ENCODE measurements at regions not wholly inside any gene's neighbourhood (a gene's known extent, or its start where the extent isn't known, plus 50 kb on each side); places are given as distances from the start of the nearest gene placed in this dataset.

GRCh38 chr16:80309178-80309577 lies 231.6 kb upstream of the DYNLRB2 start:
- TF ChIP-seq EZH2 (IDR thresholded peaks at IDR 0.05; ENCODE audit: borderline replicate concordance, low read depth, low read length, severe bottlenecking) (no peak), JUN (IDR thresholded peaks at IDR 0.05; ENCODE audit: borderline replicate concordance, insufficient read depth, insufficient read length, low read depth) (no peak), POLR2A (IDR thresholded peaks at IDR 0.05; ENCODE audit: low read depth, low read length) (no peak), GATA2 (IDR thresholded peaks at IDR 0.05; ENCODE audit: insufficient read depth, insufficient read length, low read depth, low read length) (no peak), POLR2AphosphoS5 (IDR thresholded peaks at IDR 0.05; ENCODE audit: insufficient read depth, low read depth, low read length) (no peak), MAX (IDR thresholded peaks at IDR 0.05; ENCODE audit: insufficient read depth, insufficient read length) (no peak)
- FAIRE-seq, result no peak
- H3K27me3 ChIP-seq (ENCODE audit: control insufficient read depth in 2 of 2, insufficient read depth in 2 of 2, low read length in 2 of 2), result no peaks in the 10 kb centered on the region
- ChIA-PET CTCF (interaction anchor here (1.2 kb wide), 1 partner anchor 9 kb away, joined by 4 read pairs; no protein-coding TSS in a partner anchor), POLR2A (no interaction called here)
- no peak overlapping the region for H3K4me2 ChIP-seq (ENCODE audit: insufficient read depth, low read length)
- no peak overlapping the region for H3K9ac ChIP-seq (replicated peaks; ENCODE audit: extremely low read depth, insufficient read depth, low read length)
- dilution Hi-C loops (cut with MboI; ENCODE audit: extremely low pct_ligation_motif_present, low sequenced_read_pairs) (no loop called here), intact Hi-C loops (cut with micrococcal nuclease) (no loop called here)
- no peak overlapping the region for H3K27ac ChIP-seq (ENCODE audit: insufficient read depth, low read depth, low read length)
- H3K36me3 ChIP-seq (ENCODE audit: control insufficient read depth in 2 of 2, extremely low read depth in 1 of 2, insufficient read depth in 2 of 2, low read length in 2 of 2), result no peaks in the 10 kb centered on the region
- no peaks in the 10 kb centered on the region for H3K4me1 ChIP-seq (ENCODE audit: control insufficient read depth, extremely low read depth, insufficient read depth, low read length)
- H3K79me2 ChIP-seq (ENCODE audit: control insufficient read depth, insufficient read depth, low read length), result no peaks in the 10 kb centered on the region
- H4K20me1 ChIP-seq (replicated peaks; ENCODE audit: control insufficient read depth, extremely low read depth, insufficient read depth, low read length), result no peaks in the 10 kb centered on the region
- no peaks in the 10 kb centered on the region for H3K9me3 ChIP-seq (replicated peaks; ENCODE audit: control insufficient read depth, insufficient read depth, low read length)
- no TSS peak for BruUV-seq (replicated peaks)
- H3K4me3 ChIP-seq (replicated peaks in 1 of 3; ENCODE audit: insufficient read depth in 1 of 3, low read depth in 1 of 3, low read length in 3 of 3), result no peak overlapping the region
- DNase-seq (ENCODE audit: low read depth, low spot score), result no peak
- no peak overlapping the region for H2AFZ ChIP-seq (ENCODE audit: low read depth, low read length)
- H3K9me1 ChIP-seq (replicated peaks; ENCODE audit: control insufficient read depth, extremely low read depth, insufficient read depth, low read length), result no peaks in the 10 kb centered on the region

GRCh38 chr16:80305410-80305809 lies 235.4 kb upstream of the DYNLRB2 start:
- H3K9ac ChIP-seq (replicated peaks; ENCODE audit: extremely low read depth, insufficient read depth, low read length), result no peak overlapping the region
- no peaks in the 10 kb centered on the region for H3K9me3 ChIP-seq (replicated peaks; ENCODE audit: control insufficient read depth, insufficient read depth, low read length)
- dilution Hi-C loops (cut with MboI; ENCODE audit: extremely low pct_ligation_motif_present, low sequenced_read_pairs) (no loop called here), intact Hi-C loops (cut with micrococcal nuclease) (no loop called here)
- DNase-seq (ENCODE audit: low read depth, low spot score), result no peak
- no peaks in the 10 kb centered on the region for H3K27me3 ChIP-seq (ENCODE audit: control insufficient read depth in 2 of 2, insufficient read depth in 2 of 2, low read length in 2 of 2)
- no peak overlapping the region for H2AFZ ChIP-seq (ENCODE audit: low read depth, low read length)
- CTCF ChIA-PET, result interaction anchor here (0.8 kb wide), 1 partner anchor 62 kb away, joined by 3 read pairs; no protein-coding TSS in a partner anchor
- H3K4me1 ChIP-seq (ENCODE audit: control insufficient read depth, extremely low read depth, insufficient read depth, low read length), result peaks cover 1% of the 10 kb centered on the region
- H3K9me1 ChIP-seq (replicated peaks; ENCODE audit: control insufficient read depth, extremely low read depth, insufficient read depth, low read length), result no peaks in the 10 kb centered on the region
- H3K4me3 ChIP-seq (replicated peaks in 1 of 3; ENCODE audit: insufficient read depth in 1 of 3, low read depth in 1 of 3, low read length in 3 of 3), result no peak overlapping the region
- no TSS peak for BruUV-seq (replicated peaks)
- no peak for FAIRE-seq
- no peak overlapping the region for H3K27ac ChIP-seq (ENCODE audit: insufficient read depth, low read depth, low read length)
- no peak overlapping the region for H3K4me2 ChIP-seq (ENCODE audit: insufficient read depth, low read length)
- no peaks in the 10 kb centered on the region for H4K20me1 ChIP-seq (replicated peaks; ENCODE audit: control insufficient read depth, extremely low read depth, insufficient read depth, low read length)
- POLR2A ChIA-PET, result no interaction called here
- TF ChIP-seq CTCF (IDR thresholded peaks at IDR 0.05; ENCODE audit: extremely low read depth in 1 of 2, insufficient read depth in 1 of 2, low read depth in 1 of 2, low read length in 2 of 2) (no peak), MYC (IDR thresholded peaks at IDR 0.05; ENCODE audit: low read depth, low read length) (no peak), GATA2 (IDR thresholded peaks at IDR 0.05; ENCODE audit: insufficient read depth, insufficient read length, low read depth, low read length) (no peak), MAX (IDR thresholded peaks at IDR 0.05; ENCODE audit: insufficient read depth, insufficient read length) (no peak), POLR2A (IDR thresholded peaks at IDR 0.05; ENCODE audit: low read depth, low read length) (no peak), JUN (IDR thresholded peaks at IDR 0.05; ENCODE audit: borderline replicate concordance, insufficient read depth, insufficient read length, low read depth) (no peak), EZH2 (IDR thresholded peaks at IDR 0.05; ENCODE audit: borderline replicate concordance, low read depth, low read length, severe bottlenecking) (no peak), POLR2AphosphoS5 (IDR thresholded peaks at IDR 0.05; ENCODE audit: insufficient read depth, low read depth, low read length) (no peak), FOS (IDR thresholded peaks at IDR 0.05; ENCODE audit: borderline replicate concordance, insufficient read depth, low read length) (no peak)
- no peaks in the 10 kb centered on the region for H3K79me2 ChIP-seq (ENCODE audit: control insufficient read depth, insufficient read depth, low read length)
- H3K36me3 ChIP-seq (ENCODE audit: control insufficient read depth in 2 of 2, extremely low read depth in 1 of 2, insufficient read depth in 2 of 2, low read length in 2 of 2), result no peaks in the 10 kb centered on the region

All from endothelial cell of umbilical vein (primary cell).